GM21737 (cell line): ENCODE measurements at regions not wholly inside any gene's neighbourhood (a gene's known extent, or its start where the extent isn't known, plus 50 kb on each side); places are given as distances from the start of the nearest gene placed in this dataset.
A peak's percentile ranks its signal among the peaks of the same experiment; 100 is the strongest.
"Not testable (repeated sequence)": the region's sequence is repeated elsewhere in the genome, so short reads cannot be mapped to it uniquely, and the experiment has no call there.

Experiments
- ATAC-seq: cut with Tn5 transposase; IDR thresholded peaks from one replicate; pipeline ENCODE4 v1.9.1; 2021; ENCODE audit warnings: mild to moderate bottlenecking, moderate library complexity; ENCODE audit not compliant: unreplicated experiment

DNA sequence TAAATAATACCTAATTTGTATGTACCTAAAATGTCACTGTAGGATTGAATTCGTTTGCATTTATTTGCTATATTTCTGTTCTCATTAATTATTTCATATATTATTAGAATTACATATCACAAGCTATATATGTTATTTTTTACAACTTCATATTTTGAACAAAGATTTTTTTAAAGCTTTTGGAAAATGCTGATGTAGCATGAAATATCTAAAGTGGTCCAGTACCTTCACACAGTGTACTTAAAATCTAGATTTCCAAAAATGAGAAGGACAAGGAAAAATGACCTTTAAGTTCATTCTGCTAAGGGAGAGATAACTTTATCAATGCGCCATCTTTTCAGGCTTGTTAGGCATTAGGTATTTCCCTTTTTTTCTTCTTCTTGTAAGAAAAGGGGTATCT lies 71.8 kb downstream of the LARP7 start:
- no peak for ATAC-seq

DNA sequence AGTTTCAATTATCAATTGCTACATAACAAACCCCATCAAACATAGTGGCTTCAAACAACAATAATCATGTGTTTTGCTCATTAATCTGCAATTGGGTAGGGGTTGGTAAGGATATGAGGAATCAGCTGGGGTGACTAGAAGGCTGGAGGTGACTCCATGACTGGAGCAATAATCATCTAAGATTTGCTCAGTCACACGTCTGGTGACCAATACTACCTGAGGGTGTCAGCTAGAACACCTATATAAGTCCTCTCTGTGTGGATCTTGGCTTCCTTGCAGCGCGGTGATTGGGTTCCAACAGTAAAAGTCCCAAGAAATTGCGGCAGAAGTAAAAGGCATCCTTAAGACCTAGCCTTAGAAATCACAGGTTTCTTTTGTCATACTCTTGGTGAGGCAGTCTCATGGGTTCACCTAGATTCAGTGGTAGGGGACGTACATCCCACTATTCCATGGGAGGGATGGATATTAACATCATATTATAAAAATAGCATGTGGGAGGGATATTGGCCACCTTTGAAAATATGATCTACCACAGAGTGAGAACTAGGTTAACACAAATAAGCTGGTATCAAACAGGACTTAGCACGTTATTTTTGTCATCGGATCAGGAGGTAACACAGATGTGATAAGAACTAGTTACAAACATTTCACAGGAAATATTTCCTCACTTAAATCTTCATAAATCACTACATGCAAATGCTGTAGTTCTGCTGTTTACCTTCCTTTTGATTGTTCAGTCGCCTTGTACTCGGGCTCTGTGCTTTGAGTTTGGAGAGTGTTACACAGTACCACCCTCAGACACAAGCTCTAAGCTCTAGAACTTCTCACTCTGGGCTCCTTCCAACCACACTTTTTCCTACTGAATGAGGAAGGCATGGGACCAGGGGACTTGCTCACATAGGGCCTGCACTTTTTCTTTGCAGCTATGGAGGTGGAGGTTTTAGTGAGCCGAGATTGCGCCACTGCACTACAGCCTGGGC lies 78.3 kb downstream of the LARP7 start:
- no peak for ATAC-seq

DNA sequence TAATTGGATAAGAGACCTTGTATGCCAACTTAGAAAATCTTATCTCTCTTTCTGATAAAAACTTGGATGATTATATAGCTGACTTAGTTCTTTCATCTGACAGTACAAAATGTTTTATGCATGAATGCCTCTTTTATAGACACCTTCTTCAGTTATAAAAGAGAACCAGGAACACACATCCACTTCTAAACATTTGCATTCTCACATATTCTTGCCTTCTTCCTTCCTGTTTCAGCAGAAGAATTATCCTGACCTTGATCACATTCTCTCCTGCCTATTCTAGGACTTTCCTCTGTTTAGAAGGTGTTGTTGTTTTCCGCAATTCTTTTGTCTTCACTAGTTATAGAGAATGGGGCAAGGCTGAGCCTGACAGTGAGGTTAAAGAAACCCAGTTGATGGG lies 80.9 kb downstream of the LARP7 start:
- no peak for ATAC-seq

DNA sequence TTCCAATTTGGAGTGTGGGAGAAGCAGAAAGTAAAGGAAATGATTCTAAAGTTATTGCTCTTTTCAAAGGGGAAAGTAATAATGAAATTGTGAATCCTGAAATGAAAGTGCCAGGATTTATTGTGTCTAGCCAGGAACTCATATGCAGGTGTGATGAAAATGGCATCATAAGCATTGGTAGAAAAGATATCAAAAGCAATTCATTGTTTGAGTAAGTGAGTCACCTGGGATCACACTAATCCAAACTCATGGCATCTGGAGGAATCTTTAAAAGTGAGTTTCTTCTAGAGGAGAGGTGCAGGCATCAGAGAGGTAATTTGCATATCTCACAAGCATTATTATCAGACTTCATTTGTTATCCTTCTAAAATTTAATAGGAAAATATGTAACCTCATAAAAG lies 84.7 kb downstream of the LARP7 start:
- no peak for ATAC-seq

DNA sequence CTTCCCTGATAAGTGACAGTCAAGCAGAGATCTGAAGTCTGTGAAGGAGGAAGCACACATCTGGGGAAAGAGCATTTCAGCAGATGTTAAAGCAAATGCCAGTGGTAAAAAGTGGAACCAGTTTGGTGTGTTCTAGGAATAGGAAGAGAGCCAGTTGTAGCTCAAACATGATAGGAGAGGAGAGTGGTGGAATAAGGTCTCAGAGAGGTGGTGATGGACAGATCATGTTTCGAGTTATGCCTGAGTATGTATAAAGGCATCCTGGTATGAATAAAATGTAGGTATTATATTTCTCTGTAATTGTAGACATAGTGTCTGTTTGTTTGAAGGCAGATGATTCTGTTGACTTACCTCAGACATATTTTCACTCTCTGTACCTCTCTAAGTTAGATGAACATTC lies 89.1 kb downstream of the LARP7 start:
- ATAC-seq = no peak

DNA sequence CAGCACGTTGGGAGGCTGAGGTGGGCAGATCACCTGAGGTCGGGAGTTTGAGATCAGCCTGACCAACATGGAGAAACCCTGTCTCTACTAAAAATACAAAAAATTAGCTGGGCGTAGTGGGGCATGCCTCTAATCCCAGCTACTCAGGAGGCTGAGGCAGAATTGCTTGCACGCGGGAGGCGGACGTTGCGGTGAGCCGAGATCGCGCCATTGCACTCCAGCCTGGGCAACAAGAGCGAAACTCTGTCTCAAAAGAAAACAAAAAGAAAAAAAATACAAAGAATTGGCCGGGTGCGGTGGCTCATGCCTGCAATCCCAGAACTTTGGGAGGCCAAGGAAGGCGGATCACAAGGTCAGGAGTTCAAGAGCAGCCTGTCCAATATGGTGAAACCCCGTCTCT lies 90.8 kb downstream of the LARP7 start:
- ATAC-seq = not testable (repeated sequence)

DNA sequence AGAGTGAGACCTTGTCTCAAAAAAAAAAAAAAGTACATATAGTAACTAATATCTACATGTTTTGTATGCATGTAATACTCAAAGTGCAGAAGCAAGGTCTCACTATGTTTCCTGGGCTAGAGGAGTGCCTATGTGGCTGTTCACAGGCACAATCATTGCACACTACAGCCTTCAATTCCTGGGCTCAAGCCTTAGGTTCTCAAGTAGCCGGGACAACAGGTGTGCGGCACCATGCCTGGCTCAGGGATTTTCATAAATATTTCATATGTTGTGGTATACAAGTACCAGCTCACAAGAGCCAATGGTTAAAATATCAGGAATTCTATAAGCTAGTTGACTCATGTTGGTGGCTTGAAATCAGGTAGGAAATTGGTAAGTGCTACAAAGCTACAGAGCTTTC lies 94.8 kb downstream of the LARP7 start:
- no peak for ATAC-seq

DNA sequence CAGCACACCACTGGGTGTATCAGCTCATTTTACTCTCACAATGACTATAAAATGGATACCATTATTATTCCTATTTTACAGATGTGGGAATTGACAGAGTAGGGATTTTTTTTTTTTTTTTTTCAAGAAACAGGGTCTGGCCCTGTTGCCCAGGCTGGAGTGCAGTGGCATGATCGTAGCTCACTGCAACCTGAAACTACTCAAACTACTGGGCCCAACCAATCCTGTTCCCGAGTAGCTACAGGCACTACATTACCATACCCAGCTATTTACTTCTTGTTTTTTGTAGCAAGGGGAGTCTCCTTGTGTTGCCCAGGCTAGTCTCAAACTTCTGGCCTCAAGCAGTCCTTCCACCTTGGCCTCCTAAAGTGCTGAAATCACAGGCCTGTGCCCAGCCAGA lies 95.2 kb downstream of the LARP7 start:
- ATAC-seq = no peak

DNA sequence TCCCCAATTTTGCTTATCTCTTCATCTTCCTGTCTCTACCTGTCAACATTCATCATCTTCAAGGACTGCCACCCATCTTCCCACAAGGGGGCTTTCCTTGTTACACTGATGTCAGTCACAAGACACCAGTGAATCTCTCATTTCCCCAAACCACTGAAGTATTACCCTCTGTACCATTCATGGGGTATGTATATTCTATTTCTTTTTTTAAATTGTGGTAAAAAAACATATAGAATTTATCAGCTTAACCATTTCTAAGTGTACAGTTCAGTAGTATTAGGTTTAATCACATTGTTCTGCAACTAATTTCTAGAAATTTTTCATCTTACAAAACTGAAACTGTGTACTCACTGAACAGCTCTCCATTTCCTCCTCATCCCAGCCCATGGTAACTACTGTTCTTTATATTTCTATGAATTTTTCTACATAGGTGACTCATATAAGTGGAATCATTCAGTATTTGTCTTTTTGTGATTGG lies 98.6 kb downstream of the LARP7 start:
- peak; percentile 70 for ATAC-seq

DNA sequence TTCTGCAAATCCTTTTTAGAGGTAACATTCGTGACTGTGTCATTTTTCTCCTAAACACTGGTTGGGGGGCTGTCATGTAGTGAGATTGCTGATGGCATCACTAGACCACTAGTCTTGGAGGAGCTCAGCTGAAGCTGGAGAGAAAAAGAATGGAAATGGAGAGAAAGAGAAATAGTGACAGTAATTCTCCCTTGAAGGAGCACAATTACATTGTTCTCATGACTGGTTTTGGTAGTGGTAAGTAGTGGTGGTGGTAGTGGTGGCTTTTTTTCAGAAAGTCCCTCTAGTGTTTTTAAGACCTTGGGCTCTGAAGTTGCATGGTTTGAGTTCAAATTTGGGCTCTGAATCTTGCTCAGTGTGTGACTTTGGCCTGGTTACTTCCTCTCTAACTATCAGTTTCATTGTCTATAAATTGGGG lies 99.8 kb downstream of the LARP7 start:
- peak; percentile 45 for ATAC-seq

DNA sequence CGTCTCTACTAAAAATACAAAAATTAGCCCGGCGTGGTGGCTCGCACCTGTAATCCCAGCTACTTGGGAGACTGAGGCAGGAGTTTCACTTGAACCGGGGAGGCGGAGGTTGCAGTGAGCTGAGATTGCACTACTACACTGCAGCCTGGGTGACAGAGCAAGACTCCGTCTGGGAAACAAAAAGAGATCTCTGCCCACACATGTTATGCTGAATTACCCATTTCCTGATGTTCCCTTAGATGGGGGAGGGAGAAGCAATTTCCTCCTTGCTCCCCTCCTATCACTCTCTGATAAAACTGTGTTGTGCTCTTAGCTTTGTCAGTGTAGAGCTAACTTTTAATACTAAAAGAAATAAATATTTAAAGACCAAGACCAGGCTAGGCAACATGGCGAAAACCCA lies 102.5 kb downstream of the LARP7 start:
- ATAC-seq = no peak

DNA sequence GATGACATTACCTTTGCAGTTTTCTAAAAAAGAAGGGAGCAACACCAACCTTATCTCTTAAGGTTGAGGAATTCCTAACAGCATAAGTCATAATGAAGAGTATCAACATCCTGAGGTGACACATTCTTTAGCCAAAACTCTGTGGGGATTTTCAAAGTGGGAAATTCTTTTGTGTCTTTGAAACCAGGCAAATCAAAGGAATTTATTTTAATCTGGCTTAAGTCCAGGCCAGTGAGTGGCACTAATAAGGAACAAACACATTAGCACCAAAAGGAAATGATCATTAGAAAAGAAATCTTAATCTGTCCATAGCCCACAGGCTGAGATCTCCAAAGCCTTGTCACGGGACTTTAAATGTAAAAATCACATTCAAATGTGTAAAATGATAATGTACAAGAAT lies 110.1 kb downstream of the LARP7 start:
- ATAC-seq = no peak

DNA sequence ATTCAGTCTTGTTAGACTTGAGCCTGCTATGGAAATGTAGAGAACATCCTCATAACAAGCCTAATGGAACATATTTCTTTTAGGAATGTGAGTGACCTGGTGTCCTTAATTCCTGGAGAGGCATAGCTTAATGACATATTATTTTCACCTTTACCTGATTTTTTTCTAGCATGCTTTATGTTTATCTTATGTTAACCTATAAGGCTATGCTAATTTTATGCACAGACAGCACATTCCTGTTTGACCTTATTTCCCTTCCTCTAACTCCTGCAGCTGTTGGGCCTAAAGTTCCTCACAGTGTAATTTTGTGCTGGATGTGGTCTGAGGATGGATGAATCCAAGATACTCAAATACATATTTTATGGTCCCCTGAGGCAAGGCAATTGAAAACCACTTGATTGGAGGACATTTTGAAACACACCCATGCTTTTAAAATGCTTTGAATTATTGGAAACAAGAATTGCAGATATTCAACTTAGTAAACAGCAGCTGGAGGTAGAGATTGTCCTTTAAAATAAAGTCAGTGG lies 111.5 kb downstream of the LARP7 start:
- no peak for ATAC-seq

DNA sequence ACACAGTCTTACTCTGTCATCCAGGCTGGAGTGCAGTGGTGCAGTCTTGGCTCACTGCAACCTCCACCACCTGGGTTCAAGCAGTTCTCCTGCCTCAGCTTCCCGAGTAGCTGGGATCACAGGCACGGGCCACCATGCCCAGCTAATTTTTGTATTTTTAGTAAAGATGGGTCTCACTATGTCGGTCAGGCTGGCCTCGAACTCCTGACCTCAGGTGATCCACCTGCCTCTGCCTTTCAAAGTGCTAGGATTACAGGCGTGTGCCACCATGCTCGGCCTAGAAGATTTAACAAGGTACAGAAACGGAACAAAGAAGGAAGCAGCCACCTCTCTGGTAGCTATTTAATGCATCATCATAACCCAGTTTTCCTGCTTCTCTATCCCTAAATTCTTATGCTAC lies 113.8 kb downstream of the LARP7 start:
- ATAC-seq = not testable (repeated sequence)

DNA sequence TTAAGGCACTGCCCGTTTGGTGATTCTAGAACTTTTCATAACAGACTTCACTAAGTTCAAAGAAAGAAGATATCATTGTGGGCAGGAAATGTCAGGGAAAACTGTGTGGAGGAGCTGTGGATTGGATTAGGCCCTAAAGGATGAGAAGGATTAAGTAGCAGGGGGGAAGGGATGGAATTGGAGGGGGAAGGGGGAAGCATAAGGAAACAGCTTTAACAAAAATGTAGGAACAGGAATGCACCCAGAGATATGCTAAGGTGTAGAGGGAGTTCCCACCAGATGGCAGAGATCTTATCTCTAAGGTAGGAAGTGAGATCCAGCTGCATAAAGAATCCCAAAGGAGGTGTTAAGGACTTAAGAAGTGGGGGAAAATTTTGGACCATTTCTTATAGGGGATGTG lies 114.5 kb downstream of the LARP7 start:
- no peak for ATAC-seq

DNA sequence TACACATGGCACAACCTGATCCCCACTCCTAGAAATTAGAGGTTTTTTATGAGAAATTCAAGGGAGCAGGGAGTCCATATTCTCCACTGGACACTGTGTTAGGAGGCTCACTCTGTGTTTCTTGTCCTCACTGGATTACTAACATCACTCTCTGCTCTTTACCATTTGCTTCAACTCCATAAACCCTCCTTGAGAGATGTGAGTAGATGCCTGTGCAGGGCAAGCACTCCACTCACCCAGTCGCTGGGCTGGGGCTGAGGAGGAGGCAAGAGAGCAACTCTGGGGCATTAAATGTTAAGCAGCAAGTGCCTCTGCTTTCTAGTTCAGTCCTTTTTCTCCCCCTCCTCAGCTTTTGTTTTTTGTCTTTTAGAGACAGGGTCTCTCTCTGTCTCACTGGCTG lies 115.1 kb downstream of the LARP7 start:
- ATAC-seq = no peak

DNA sequence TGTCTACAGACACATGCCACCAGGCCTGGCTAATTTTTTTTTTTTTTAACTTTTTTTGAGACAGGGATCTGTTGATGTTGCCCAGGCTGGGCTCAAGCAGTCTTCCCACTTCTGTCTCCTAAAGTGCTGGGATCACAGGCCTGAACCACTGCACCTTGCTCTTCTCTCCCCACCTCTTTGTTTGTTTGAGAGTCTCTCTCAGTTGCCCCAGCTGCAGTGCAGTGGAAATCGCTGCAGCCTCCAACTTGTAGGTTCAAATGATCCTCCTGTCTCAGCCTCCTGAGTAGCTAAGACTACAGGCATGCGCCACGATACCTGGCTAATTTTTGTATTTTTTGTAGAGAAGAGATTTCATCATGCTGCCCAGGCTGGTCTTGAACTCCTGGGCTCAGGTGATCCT lies 115.6 kb downstream of the LARP7 start:
- ATAC-seq = no peak

DNA sequence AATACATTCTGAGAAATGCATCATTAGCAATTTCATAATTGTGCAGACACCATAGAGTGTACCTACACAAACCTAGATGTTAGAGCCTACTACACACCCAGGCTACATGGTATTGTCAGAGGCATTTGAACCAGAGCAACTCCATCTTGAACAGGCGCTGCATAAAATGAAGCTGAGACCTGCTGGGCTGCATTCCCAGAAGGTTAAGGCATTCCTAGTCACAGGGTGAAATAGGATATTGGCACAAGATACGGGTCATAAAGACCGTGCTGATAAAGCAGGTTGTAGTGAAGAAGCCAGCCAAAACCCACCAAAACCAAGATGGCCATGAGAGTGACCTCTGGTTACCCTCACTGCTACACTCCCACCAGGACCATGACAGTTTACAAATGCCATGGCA lies 116.4 kb downstream of the LARP7 start:
- ATAC-seq = no peak

DNA sequence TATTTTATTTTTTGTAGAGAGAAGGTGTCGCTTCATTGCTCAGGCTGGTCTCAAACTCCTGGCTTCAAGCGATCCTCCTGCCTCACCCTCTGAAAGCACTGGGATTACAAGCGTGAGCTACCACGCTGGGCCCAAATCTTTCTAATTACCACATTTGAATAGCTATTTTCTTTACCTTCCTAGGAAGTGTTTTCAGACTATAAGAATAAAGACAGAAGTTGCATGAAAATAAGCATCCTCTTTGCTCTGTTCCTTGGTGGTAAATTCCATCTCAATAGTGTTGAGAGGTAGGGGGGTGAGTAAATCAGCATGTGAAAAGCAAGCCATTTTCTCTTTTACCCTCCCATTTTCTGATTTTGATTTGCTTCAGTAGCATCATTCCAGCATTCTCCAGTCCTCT lies 122.4 kb downstream of the LARP7 start:
- ATAC-seq = no peak

DNA sequence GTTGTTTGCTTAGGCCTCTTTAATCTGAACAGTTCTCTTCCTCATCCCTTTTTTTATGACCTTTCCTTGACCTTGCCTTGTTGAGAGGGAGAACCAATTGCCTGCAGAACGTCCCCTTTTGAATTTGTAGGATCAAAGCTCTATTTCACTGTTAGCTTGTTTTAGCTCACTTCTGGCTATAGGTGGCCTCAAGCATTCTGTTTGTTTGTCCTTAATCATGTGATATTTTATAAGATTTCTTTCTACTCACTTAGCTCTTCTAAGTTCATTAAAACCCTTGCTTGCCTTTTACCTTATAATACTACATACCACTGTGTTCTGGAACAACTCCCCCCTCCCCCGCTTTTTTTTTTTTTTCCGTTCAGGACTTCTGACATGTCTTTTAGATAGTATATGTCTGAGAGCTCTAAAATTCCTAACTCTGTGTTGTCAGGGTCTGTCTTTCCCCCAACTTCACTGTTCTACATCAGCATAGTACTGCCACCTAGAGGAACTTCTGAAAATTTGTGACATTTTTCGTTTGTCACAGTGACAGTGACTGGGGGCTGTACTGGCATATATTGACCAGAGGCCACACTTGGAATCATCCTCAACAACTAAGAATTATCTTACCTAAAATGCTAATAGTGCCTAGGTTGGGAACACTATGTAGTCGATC lies 128.5 kb downstream of the LARP7 start:
- ATAC-seq = no peak

DNA sequence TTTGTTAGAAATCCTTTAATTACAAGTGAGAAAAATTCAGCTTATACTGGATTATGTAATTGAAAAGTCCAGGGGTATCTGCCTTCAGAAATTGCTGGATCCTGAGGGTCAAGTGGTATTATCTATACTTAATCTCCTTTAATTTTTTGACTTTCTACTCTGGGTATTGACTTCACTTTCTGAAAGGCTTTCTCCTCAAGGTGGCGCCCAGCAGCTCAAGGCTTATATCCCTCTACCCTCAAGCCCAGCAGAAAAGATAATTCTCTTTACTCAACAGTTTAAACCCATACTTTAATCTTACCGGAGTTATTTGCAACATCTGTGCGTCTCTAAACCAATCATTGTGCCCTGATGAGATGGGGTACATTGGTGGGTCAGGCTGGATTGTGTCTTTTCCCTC lies 129.5 kb downstream of the LARP7 start:
- ATAC-seq = no peak

DNA sequence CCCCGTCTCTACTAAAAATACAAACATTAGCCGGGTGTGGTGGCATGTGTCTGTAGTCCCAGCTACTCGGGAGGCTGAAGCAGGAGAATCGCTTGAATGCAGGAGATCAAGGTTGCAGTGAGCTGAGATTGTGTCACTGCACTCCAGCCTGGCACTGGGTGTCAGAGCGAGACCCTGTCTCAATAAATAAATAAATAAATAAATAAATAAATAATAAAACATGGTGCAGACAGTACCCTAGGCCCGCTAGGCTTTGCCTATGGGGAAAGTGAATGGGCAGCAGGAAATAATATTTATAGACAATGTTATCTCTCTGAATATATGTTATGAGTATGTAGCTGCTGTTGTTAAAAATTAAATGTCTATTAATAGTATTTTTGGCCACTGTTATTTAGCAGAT lies 130.4 kb downstream of the LARP7 start:
- no peak for ATAC-seq
